ENCODE measurements at regions not wholly inside any gene's neighbourhood (a gene's known extent, or its start where the extent isn't known, plus 50 kb on each side); places are given as distances from the start of the nearest gene placed in this dataset.
A peak's percentile ranks its signal among the peaks of the same experiment; 100 is the strongest.

- no peak overlapping the region for H3K27ac Mint-ChIP-seq
- H3K4me3 Mint-ChIP-seq: no peak overlapping the region
- no peak for TF ChIP-seq CTCF (IDR thresholded peaks at IDR 0.05)
- peaks cover 6% of the 10 kb centered on the region for H3K4me1 Mint-ChIP-seq
- H3K9me3 Mint-ChIP-seq: no peaks in the 10 kb centered on the region
- H3K36me3 Mint-ChIP-seq (ENCODE audit: low read depth): no peaks in the 10 kb centered on the region
- no peak for DNase-seq
- no peaks in the 10 kb centered on the region for H3K27me3 Mint-ChIP-seq (ENCODE audit: low read depth, poor library complexity)
Measured at GRCh38 chr1:86260476-86260875, 103.9 kb upstream of the COL24A1 start.

GRCh38 chr1:86259390-86259789, 102.8 kb upstream of the COL24A1 start:
- Mint-ChIP-seq H3K4me3 (no peak overlapping the region), H3K36me3 (ENCODE audit: low read depth) (no peaks in the 10 kb centered on the region), H3K27ac (peak overlapping the region; percentile 20), H3K4me1 (peaks cover 6% of the 10 kb centered on the region), H3K9me3 (no peaks in the 10 kb centered on the region), H3K27me3 (ENCODE audit: low read depth, poor library complexity) (no peaks in the 10 kb centered on the region)
- no peak for TF ChIP-seq CTCF (IDR thresholded peaks at IDR 0.05)
- no peak for DNase-seq

- Mint-ChIP-seq H3K4me3 (no peak overlapping the region), H3K36me3 (ENCODE audit: low read depth) (no peaks in the 10 kb centered on the region), H3K9me3 (no peaks in the 10 kb centered on the region), H3K27ac (no peak overlapping the region), H3K4me1 (peaks cover 3% of the 10 kb centered on the region), H3K27me3 (ENCODE audit: low read depth, poor library complexity) (no peaks in the 10 kb centered on the region)
- no peak for TF ChIP-seq CTCF (IDR thresholded peaks at IDR 0.05)
- no peak for DNase-seq
Measured at GRCh38 chr1:86258101-86258500, 101.5 kb upstream of the COL24A1 start.

GRCh38 chr1:86247597-86248279, 91.2 kb upstream of the COL24A1 start:
- no peak for DNase-seq
- TF ChIP-seq CTCF (IDR thresholded peaks at IDR 0.05): no peak
- H3K9me3 Mint-ChIP-seq: no peaks in the 10 kb centered on the region
- H3K4me1 Mint-ChIP-seq: no peaks in the 10 kb centered on the region
- H3K36me3 Mint-ChIP-seq (ENCODE audit: low read depth): no peaks in the 10 kb centered on the region
- H3K27me3 Mint-ChIP-seq (ENCODE audit: low read depth, poor library complexity): peaks cover 3% of the 10 kb centered on the region
- no peak overlapping the region for H3K27ac Mint-ChIP-seq
- no peak overlapping the region for H3K4me3 Mint-ChIP-seq

GRCh38 chr1:86245566-86246190, 89.1 kb upstream of the COL24A1 start:
- no peak overlapping the region for H3K27ac Mint-ChIP-seq
- no peak for TF ChIP-seq CTCF (IDR thresholded peaks at IDR 0.05)
- peaks cover 3% of the 10 kb centered on the region for H3K27me3 Mint-ChIP-seq (ENCODE audit: low read depth, poor library complexity)
- no peaks in the 10 kb centered on the region for H3K9me3 Mint-ChIP-seq
- no peaks in the 10 kb centered on the region for H3K36me3 Mint-ChIP-seq (ENCODE audit: low read depth)
- DNase-seq: no peak
- H3K4me1 Mint-ChIP-seq: no peaks in the 10 kb centered on the region
- no peak overlapping the region for H3K4me3 Mint-ChIP-seq

- Mint-ChIP-seq H3K4me1 (no peaks in the 10 kb centered on the region), H3K9me3 (peaks cover 10% of the 10 kb centered on the region), H3K4me3 (no peak overlapping the region), H3K27ac (no peak overlapping the region), H3K27me3 (ENCODE audit: low read depth, poor library complexity) (no peaks in the 10 kb centered on the region), H3K36me3 (ENCODE audit: low read depth) (no peaks in the 10 kb centered on the region)
- DNase-seq: no peak
- TF ChIP-seq CTCF (IDR thresholded peaks at IDR 0.05): no peak
Measured at GRCh38 chr1:86239894-86240293, 83.3 kb upstream of the COL24A1 start.
